ENCODE measurements at regions not wholly inside any gene's neighbourhood (a gene's known extent, or its start where the extent isn't known, plus 50 kb on each side); places are given as distances from the start of the nearest gene placed in this dataset.

DNA sequence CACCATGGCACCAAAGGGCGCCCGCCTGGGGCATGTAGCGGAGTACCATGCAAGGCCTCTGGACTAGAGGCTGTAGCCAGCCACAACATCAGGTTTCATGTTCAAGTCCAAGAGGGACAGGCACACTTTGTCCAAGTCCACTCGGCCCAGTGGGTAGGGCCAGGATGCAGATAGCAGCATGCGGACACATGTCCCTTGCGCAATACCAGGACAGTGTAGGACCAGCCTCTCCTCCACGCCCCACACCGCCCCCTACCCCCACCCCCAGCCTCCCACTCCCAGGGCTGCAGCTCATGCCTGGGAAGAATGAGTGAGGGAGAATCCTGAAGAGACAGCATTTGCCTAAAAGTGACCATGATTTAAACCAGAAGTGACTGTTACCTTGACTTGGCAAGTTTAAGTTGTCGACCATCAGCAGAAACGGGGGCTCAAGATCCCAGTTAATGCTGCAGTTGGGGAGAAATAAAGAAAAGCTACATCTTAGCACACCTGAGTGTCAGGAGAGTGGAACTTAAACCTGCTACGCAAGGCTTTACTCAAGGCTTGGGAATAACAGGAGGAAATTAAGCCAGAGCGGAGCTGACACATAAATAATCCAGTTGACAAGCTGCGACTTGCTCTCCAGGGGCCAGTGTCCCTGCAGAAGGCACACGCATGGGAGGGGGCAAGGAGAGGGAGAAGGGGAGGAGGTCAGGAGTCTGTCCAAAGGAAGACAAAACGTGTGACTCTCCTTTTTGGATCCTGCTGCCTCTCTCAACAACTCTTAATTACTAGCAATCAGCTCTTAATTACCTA lies 221.7 kb downstream of the BCOR start:
- Histone ChIP-seq H3K9ac (no peak overlapping the region), H3K27ac (no peak overlapping the region), H3K79me2 (ENCODE audit: insufficient read depth, low read depth) (no peaks in the 10 kb centered on the region), H2AFZ (ENCODE audit: low read depth) (no peak overlapping the region), H3K4me2 (no peak overlapping the region), H4K20me1 (ENCODE audit: insufficient read depth) (no peaks in the 10 kb centered on the region), H3K4me3 (IDR thresholded peaks at IDR 0.05; ENCODE audit: insufficient read depth, low read depth, low read length) (no peak overlapping the region), H3K36me3 (ENCODE audit: insufficient read depth) (no peaks in the 10 kb centered on the region), H3K4me1 (ENCODE audit: low read depth, poor library complexity, severe bottlenecking) (no peaks in the 10 kb centered on the region), H3K27me3 (ENCODE audit: insufficient read depth, low read depth) (no peaks in the 10 kb centered on the region)
- TF ChIP-seq, protein P1, sequence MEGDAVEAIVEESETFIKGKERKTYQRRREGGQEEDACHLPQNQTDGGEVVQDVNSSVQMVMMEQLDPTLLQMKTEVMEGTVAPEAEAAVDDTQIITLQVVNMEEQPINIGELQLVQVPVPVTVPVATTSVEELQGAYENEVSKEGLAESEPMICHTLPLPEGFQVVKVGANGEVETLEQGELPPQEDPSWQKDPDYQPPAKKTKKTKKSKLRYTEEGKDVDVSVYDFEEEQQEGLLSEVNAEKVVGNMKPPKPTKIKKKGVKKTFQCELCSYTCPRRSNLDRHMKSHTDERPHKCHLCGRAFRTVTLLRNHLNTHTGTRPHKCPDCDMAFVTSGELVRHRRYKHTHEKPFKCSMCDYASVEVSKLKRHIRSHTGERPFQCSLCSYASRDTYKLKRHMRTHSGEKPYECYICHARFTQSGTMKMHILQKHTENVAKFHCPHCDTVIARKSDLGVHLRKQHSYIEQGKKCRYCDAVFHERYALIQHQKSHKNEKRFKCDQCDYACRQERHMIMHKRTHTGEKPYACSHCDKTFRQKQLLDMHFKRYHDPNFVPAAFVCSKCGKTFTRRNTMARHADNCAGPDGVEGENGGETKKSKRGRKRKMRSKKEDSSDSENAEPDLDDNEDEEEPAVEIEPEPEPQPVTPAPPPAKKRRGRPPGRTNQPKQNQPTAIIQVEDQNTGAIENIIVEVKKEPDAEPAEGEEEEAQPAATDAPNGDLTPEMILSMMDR (conservative IDR thresholded peaks at IDR 0.05; ENCODE audit: low read depth, low read length): no peak

DNA sequence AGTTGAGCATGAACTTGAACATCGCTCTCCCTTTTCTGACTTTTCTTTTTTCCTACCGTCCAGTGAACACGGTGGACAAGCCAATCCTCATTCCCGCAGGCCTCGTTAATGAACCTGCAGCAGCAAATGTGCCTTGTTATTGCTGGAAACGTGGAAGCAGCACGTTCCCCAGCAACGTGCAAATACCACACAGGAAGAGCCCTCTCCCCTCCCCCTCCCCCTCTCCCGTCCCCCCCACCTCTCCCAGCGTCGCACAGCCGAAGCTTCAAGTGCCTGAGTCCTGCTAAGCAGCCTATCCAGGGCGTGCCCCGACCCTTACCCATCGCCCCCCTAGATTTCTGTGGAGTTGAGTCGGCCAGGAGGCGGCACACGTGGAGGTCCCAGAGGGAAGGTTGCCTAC lies 219.9 kb downstream of the BCOR start:
- Histone ChIP-seq H3K4me3 (IDR thresholded peaks at IDR 0.05; ENCODE audit: insufficient read depth, low read depth, low read length) (no peak overlapping the region), H3K27ac (no peak overlapping the region)

DNA sequence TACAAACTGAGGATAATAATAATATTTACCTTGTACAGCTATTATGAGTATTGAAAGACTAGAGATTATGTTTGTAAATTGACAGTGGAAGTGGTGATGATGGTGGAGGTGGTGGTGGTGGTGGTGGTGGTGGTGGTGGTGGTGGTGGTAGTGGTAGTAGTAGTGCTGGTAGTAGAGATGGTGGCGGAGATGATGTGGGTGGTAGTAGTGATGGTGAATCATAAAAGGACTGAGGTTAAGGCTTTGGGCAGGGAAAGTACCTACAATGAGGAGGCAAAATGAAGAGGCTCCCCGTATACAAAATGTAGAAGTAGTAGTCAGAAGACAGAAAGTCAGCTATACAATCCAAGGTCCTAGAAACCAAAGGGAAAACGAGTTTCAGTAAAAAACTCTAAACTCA lies 214.1 kb downstream of the BCOR start:
- Histone ChIP-seq H3K79me2 (ENCODE audit: insufficient read depth, low read depth) (no peaks in the 10 kb centered on the region), H2AFZ (ENCODE audit: low read depth) (no peak overlapping the region), H3K9ac (no peak overlapping the region), H3K27me3 (ENCODE audit: insufficient read depth, low read depth) (no peaks in the 10 kb centered on the region), H3K4me1 (ENCODE audit: low read depth, poor library complexity, severe bottlenecking) (no peaks in the 10 kb centered on the region), H3K27ac (no peak overlapping the region), H3K36me3 (ENCODE audit: insufficient read depth) (no peaks in the 10 kb centered on the region), H3K4me3 (IDR thresholded peaks at IDR 0.05; ENCODE audit: insufficient read depth, low read depth, low read length) (no peak overlapping the region), H4K20me1 (ENCODE audit: insufficient read depth) (no peaks in the 10 kb centered on the region), H3K4me2 (no peak overlapping the region)
- TF ChIP-seq, protein P1 (conservative IDR thresholded peaks at IDR 0.05; ENCODE audit: low read depth, low read length): no peak

More for the DNA sequence above, 219.9 kb downstream of the BCOR start:
- Histone ChIP-seq H3K27me3 (ENCODE audit: insufficient read depth, low read depth) (no peaks in the 10 kb centered on the region), H3K9ac (no peak overlapping the region), H3K36me3 (ENCODE audit: insufficient read depth) (no peaks in the 10 kb centered on the region), H4K20me1 (ENCODE audit: insufficient read depth) (no peaks in the 10 kb centered on the region), H2AFZ (ENCODE audit: low read depth) (no peak overlapping the region), H3K79me2 (ENCODE audit: insufficient read depth, low read depth) (no peaks in the 10 kb centered on the region), H3K4me2 (no peak overlapping the region), H3K4me1 (ENCODE audit: low read depth, poor library complexity, severe bottlenecking) (no peaks in the 10 kb centered on the region)
- TF ChIP-seq, protein P1 (conservative IDR thresholded peaks at IDR 0.05; ENCODE audit: low read depth, low read length): no peak

DNA sequence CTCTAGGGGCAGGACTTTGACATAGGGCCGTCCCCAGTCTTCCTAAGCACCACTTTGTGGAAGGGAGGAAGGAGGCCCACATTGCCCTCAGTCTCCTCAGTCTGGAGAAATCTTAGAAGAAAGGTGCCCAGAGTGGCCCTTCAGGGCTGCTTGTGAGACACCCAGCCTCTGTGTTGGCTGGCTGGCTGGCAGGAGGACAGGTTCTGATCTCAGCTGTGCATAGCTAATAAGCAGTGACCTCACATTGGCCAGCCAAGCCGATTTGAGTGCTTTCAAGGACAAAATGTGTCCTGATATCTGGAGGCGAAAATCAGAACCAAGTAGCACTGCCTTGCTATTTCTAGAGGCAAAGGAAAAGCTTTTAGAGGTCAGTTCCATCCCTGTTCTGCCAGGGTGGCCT lies 211.5 kb downstream of the BCOR start:
- Histone ChIP-seq H3K4me3 (IDR thresholded peaks at IDR 0.05; ENCODE audit: insufficient read depth, low read depth, low read length) (no peak overlapping the region), H2AFZ (ENCODE audit: low read depth) (no peak overlapping the region), H3K9ac (no peak overlapping the region), H3K4me2 (no peak overlapping the region), H3K4me1 (ENCODE audit: low read depth, poor library complexity, severe bottlenecking) (no peaks in the 10 kb centered on the region), H4K20me1 (ENCODE audit: insufficient read depth) (no peaks in the 10 kb centered on the region), H3K79me2 (ENCODE audit: insufficient read depth, low read depth) (no peaks in the 10 kb centered on the region), H3K27ac (no peak overlapping the region), H3K36me3 (ENCODE audit: insufficient read depth) (no peaks in the 10 kb centered on the region), H3K27me3 (ENCODE audit: insufficient read depth, low read depth) (no peaks in the 10 kb centered on the region)
- TF ChIP-seq, protein P1 (conservative IDR thresholded peaks at IDR 0.05; ENCODE audit: low read depth, low read length): no peak
